ENCODE measurements at regions not wholly inside any gene's neighbourhood (a gene's known extent, or its start where the extent isn't known, plus 50 kb on each side); places are given as distances from the start of the nearest gene placed in this dataset.
A peak's percentile ranks its signal among the peaks of the same experiment; 100 is the strongest.

DNA sequence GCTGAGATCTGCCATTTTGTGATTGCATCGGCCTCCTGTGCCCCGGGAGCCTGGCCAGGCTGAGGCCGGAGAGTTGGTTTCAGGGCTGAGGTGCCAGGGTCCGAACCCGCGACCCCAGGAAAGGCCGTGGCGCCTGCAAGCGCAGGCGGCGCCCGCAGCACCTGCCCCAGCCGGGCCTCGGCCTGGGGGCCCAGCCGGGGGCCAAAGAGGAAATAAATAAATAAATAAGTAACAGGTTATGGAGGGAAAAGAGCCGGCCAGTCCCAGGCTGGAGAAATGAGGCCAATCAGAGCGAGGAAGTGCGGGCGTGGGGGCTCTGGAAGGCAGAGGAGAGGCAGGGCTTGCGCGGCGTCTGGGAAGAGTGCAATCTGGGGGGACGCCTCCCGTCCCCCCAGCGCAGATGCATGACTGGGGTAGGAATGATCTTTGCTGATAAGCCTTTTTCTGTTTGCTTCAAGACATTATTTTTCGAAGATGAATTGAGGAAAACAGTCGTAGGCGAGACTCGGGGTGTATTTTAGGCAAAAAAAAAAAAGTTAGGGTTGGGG is 145.6 kb upstream of the ZNF536 start:
- WGBS, 2 donors (ENCODE audit: low coverage in 1 of 2): 0 to 2% methylated on average over 14 of the region's 29 CpGs
- Histone ChIP-seq H3K4me1 (peaks cover 0 to 51% (median 20%) of the 10 kb centered on the region in 3 donors), H3K27me3 (peaks cover 97% of the 10 kb centered on the region), H3K9me3 (no peaks in the 10 kb centered on the region), H3K27ac (peak overlapping the region in 2 of 4 donors; percentile 71 to 75), H3K4me3 (peak overlapping the region; percentile 14 to 74), H3K36me3 (no peaks in the 10 kb centered on the region)
- ATAC-seq: no peak
- TF ChIP-seq CTCF (IDR thresholded peaks at IDR 0.05): no peak
- TF ChIP-seq POLR2A (IDR thresholded peaks at IDR 0.05): no peak
- TF ChIP-seq POLR2AphosphoS5 (IDR thresholded peaks at IDR 0.05): no peak
- TF ChIP-seq EP300 (IDR thresholded peaks at IDR 0.05): no peak

DNA sequence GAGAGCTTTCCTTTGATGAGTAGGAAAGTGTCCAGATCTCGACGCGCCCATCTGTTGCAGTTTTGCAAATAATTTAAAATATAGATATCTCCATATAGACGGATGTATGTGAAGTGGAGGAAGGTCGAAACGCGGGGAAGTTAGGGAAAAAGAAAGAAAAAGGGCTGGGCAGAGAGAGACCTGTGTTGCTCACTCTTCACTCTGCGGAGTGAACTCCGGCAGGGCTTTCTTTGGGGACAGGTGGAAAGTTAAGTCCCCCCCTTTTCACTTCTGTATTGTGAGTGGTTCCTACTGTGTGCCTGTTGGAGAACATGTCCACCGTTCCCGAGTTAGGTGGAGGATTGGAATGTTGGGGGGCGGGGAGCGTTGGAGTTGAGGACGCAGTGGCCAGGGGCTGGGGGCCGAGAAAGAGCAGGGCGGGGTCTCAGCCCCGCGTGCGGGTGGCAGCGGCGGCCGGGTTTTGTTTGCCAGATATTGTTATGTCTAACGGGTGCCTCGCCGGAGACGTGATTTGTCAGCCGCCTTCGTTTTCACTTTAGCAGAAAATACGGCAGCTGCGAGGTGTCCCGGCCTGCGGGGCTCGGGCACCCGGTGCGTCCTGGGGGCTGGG is 145.1 kb upstream of the ZNF536 start:
- Histone ChIP-seq H3K9me3 (no peaks in the 10 kb centered on the region), H3K27me3 (peaks cover 97% of the 10 kb centered on the region), H3K36me3 (no peaks in the 10 kb centered on the region), H3K27ac (peak overlapping the region in 3 of 4 donors; percentile 54 to 75 (median 71)), H3K4me3 (peak overlapping the region; percentile 26 to 74), H3K4me1 (peaks cover 0 to 51% (median 20%) of the 10 kb centered on the region in 3 donors)
- TF ChIP-seq EP300 (IDR thresholded peaks at IDR 0.05) (no peak), CTCF (IDR thresholded peaks at IDR 0.05) (no peak), POLR2A (IDR thresholded peaks at IDR 0.05) (no peak), POLR2AphosphoS5 (IDR thresholded peaks at IDR 0.05) (no peak)
- ATAC-seq: no peak
- WGBS, 2 donors (ENCODE audit: low coverage in 1 of 2): 3% methylated on average over 17 of the region's 35 CpGs; no CpG with 5 or more reads in 1 of the 2 donors

DNA sequence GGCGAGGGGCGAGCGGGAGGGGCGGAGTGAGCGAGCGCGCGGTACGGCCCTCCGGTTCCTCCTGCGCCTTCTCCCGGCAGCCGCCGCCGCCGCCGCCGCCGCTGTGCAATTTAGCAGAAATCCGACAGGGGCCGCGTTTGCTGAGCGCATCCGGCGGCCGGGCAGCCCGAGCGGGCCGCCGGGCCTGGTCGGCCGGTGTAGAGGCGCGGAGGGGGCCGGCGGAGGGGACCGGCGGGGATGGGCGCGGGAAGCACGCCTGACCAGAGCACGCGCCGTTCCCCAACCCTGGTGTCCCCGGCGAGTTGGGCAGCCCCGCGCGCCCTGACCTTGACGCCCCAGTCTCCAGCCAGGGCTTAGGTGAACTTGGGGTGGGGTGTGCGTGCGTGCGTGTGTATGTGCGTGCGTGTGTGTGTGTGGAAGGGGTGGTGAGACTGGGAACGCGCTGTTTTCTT is 144.5 kb upstream of the ZNF536 start:
- ATAC-seq: peak; percentile 74
- TF ChIP-seq EP300 (IDR thresholded peaks at IDR 0.05) (no peak), CTCF (IDR thresholded peaks at IDR 0.05) (peak in 3 of 4 experiments; percentile 39 to 74 (median 72))
- H3K9me3 ChIP-seq: no peaks in the 10 kb centered on the region
- peak overlapping the region in 3 of 4 donors; percentile 54 to 75 (median 71) for H3K27ac ChIP-seq
- H3K36me3 ChIP-seq: no peaks in the 10 kb centered on the region
- H3K27me3 ChIP-seq: peaks cover 96% of the 10 kb centered on the region
- WGBS, 2 donors (ENCODE audit: low coverage in 1 of 2): 0% methylated on average over 3 of the region's 57 CpGs; no CpG with 5 or more reads in 1 of the 2 donors
- H3K4me3 ChIP-seq: peak overlapping the region; percentile 26 to 74
- peaks cover 0 to 46% (median 20%) of the 10 kb centered on the region in 3 donors for H3K4me1 ChIP-seq

- Histone ChIP-seq H3K4me1 (peaks cover 0 to 44% (median 20%) of the 10 kb centered on the region in 3 donors), H3K36me3 (no peaks in the 10 kb centered on the region), H3K9me3 (no peaks in the 10 kb centered on the region), H3K27me3 (peaks cover 96% of the 10 kb centered on the region), H3K27ac (peak overlapping the region in 3 of 4 donors; percentile 54 to 75 (median 71)), H3K4me3 (peak overlapping the region; percentile 26 to 74)
- no peak for ATAC-seq
- TF ChIP-seq CTCF (IDR thresholded peaks at IDR 0.05) (no peak), POLR2A (IDR thresholded peaks at IDR 0.05) (no peak), EP300 (IDR thresholded peaks at IDR 0.05) (no peak)
- 1 to 2% methylated on average over 18 to 27 of the region's 62 CpGs for WGBS, 2 donors (ENCODE audit: low coverage in 1 of 2)
Observed at GRCh38 chr19:30228113-30228834, 143.9 kb upstream of the ZNF536 start.

Measured in gastroesophageal sphincter (tissue), 4 donors.